ENCODE measurements at regions not wholly inside any gene's neighbourhood (a gene's known extent, or its start where the extent isn't known, plus 50 kb on each side); places are given as distances from the start of the nearest gene placed in this dataset.

DNA sequence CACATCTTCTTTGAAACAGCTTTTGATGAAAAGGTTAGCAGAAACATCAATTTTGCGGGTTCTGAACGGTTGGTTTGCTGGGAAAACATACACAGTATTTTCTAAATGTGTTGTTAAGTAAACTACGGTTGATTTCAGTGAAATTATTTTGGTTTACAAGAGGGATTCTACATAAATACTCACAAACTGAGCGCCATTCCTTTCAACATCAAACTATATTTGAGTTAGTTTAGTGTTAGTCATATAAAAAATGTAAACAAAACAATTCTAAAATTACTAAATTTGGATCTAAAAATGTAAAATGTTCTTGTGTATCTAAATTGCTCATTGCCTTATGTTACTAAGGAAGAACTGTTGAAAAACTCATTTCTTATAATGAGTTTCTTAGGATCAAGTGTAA, 425.6 kb downstream of the PCDH18 start:
- no peaks in the 10 kb centered on the region for H3K9me3 ChIP-seq (ENCODE audit: insufficient read depth, low read length)
- H3K27ac ChIP-seq (ENCODE audit: low read depth, low read length): no peak overlapping the region
- H4K20me1 ChIP-seq (ENCODE audit: low read depth, low read length): no peaks in the 10 kb centered on the region
- no peak overlapping the region for H2AFZ ChIP-seq (ENCODE audit: low read depth, low read length, severe bottlenecking)
- H3K9me2 ChIP-seq (replicated peaks; ENCODE audit: insufficient read depth, low read length): no peaks in the 10 kb centered on the region
- no peaks in the 10 kb centered on the region for H3K27me3 ChIP-seq (ENCODE audit: low read length)
- no peak overlapping the region for H3K4me2 ChIP-seq (ENCODE audit: low read depth, low read length, poor library complexity, severe bottlenecking)
- TF ChIP-seq, protein P1, sequence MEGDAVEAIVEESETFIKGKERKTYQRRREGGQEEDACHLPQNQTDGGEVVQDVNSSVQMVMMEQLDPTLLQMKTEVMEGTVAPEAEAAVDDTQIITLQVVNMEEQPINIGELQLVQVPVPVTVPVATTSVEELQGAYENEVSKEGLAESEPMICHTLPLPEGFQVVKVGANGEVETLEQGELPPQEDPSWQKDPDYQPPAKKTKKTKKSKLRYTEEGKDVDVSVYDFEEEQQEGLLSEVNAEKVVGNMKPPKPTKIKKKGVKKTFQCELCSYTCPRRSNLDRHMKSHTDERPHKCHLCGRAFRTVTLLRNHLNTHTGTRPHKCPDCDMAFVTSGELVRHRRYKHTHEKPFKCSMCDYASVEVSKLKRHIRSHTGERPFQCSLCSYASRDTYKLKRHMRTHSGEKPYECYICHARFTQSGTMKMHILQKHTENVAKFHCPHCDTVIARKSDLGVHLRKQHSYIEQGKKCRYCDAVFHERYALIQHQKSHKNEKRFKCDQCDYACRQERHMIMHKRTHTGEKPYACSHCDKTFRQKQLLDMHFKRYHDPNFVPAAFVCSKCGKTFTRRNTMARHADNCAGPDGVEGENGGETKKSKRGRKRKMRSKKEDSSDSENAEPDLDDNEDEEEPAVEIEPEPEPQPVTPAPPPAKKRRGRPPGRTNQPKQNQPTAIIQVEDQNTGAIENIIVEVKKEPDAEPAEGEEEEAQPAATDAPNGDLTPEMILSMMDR (IDR thresholded peaks at IDR 0.05; ENCODE audit: insufficient read depth, low read length, poor library complexity, severe bottlenecking): no peak
- TF ChIP-seq EZH2phosphoT487 (conservative IDR thresholded peaks at IDR 0.05; ENCODE audit: low read length): no peak
- no peaks in the 10 kb centered on the region for H3F3A ChIP-seq (ENCODE audit: insufficient read depth)
- no peaks in the 10 kb centered on the region for H3K79me2 ChIP-seq (ENCODE audit: insufficient read depth, low read length)
- H3K36me3 ChIP-seq (ENCODE audit: low read length): no peaks in the 10 kb centered on the region
- no peak overlapping the region for H3K4me3 ChIP-seq (ENCODE audit: insufficient read depth, low read length, poor library complexity, severe bottlenecking)
- H3K9ac ChIP-seq (ENCODE audit: low read length): no peak overlapping the region

DNA sequence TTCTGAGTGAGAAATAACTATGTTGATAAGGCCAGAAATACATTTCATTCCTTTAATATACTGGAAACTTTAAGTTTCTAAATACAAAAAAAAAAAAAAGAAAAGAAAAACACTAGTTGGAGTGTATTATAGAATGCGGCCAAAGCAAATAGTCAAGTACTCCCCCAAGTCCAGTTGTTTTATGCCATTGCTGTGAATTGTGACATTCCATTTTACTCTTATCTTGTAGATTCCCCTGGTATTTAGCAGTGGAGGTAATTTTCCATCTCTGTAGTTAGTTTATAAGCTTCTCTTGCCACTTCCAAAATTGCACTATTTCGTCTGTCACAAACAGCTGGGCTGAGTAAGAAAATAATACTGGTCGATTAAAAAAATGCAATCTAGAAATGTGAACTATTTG, 426.0 kb downstream of the PCDH18 start:
- H3K4me2 ChIP-seq (ENCODE audit: low read depth, low read length, poor library complexity, severe bottlenecking): no peak overlapping the region
- H4K20me1 ChIP-seq (ENCODE audit: low read depth, low read length): no peaks in the 10 kb centered on the region
- H3K27ac ChIP-seq (ENCODE audit: low read depth, low read length): no peak overlapping the region
- H3K9ac ChIP-seq (ENCODE audit: low read length): no peak overlapping the region
- H3F3A ChIP-seq (ENCODE audit: insufficient read depth): no peaks in the 10 kb centered on the region
- H3K27me3 ChIP-seq (ENCODE audit: low read length): no peaks in the 10 kb centered on the region
- H2AFZ ChIP-seq (ENCODE audit: low read depth, low read length, severe bottlenecking): no peak overlapping the region
- H3K36me3 ChIP-seq (ENCODE audit: low read length): no peaks in the 10 kb centered on the region
- H3K9me3 ChIP-seq (ENCODE audit: insufficient read depth, low read length): no peaks in the 10 kb centered on the region
- H3K9me2 ChIP-seq (replicated peaks; ENCODE audit: insufficient read depth, low read length): no peaks in the 10 kb centered on the region
- no peak overlapping the region for H3K4me3 ChIP-seq (ENCODE audit: insufficient read depth, low read length, poor library complexity, severe bottlenecking)
- TF ChIP-seq EZH2phosphoT487 (conservative IDR thresholded peaks at IDR 0.05; ENCODE audit: low read length): no peak
- TF ChIP-seq, protein P1 (IDR thresholded peaks at IDR 0.05; ENCODE audit: insufficient read depth, low read length, poor library complexity, severe bottlenecking): no peak
- no peaks in the 10 kb centered on the region for H3K79me2 ChIP-seq (ENCODE audit: insufficient read depth, low read length)

DNA sequence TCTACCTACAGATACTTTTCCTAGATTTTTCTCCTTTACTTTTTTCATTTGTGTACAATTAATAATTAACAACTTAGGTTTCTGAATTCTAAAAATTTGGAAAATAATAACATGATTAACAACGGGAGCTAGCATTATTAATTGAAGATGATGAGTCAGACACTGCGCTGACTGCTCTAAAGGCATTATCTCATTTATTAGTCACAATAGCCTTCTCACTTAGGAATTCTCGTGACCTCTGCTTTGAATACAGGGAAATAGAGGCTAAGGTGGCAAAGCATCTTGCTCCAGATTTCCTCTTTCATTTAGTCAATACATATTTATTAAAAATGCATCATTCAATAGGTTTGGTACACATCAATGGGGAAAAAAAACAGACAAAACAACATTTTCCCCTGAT, 441.3 kb downstream of the PCDH18 start:
- no peak overlapping the region for H3K4me3 ChIP-seq (ENCODE audit: insufficient read depth, low read length, poor library complexity, severe bottlenecking)
- no peak overlapping the region for H3K4me2 ChIP-seq (ENCODE audit: low read depth, low read length, poor library complexity, severe bottlenecking)
- no peaks in the 10 kb centered on the region for H4K20me1 ChIP-seq (ENCODE audit: low read depth, low read length)
- H3K27ac ChIP-seq (ENCODE audit: low read depth, low read length): no peak overlapping the region
- H3K9me3 ChIP-seq (ENCODE audit: insufficient read depth, low read length): no peaks in the 10 kb centered on the region
- no peak for TF ChIP-seq EZH2phosphoT487 (conservative IDR thresholded peaks at IDR 0.05; ENCODE audit: low read length)
- no peak overlapping the region for H2AFZ ChIP-seq (ENCODE audit: low read depth, low read length, severe bottlenecking)
- H3K79me2 ChIP-seq (ENCODE audit: insufficient read depth, low read length): no peaks in the 10 kb centered on the region
- no peaks in the 10 kb centered on the region for H3F3A ChIP-seq (ENCODE audit: insufficient read depth)
- H3K27me3 ChIP-seq (ENCODE audit: low read length): no peaks in the 10 kb centered on the region
- H3K9me2 ChIP-seq (replicated peaks; ENCODE audit: insufficient read depth, low read length): no peaks in the 10 kb centered on the region
- no peak overlapping the region for H3K9ac ChIP-seq (ENCODE audit: low read length)
- no peaks in the 10 kb centered on the region for H3K36me3 ChIP-seq (ENCODE audit: low read length)

DNA sequence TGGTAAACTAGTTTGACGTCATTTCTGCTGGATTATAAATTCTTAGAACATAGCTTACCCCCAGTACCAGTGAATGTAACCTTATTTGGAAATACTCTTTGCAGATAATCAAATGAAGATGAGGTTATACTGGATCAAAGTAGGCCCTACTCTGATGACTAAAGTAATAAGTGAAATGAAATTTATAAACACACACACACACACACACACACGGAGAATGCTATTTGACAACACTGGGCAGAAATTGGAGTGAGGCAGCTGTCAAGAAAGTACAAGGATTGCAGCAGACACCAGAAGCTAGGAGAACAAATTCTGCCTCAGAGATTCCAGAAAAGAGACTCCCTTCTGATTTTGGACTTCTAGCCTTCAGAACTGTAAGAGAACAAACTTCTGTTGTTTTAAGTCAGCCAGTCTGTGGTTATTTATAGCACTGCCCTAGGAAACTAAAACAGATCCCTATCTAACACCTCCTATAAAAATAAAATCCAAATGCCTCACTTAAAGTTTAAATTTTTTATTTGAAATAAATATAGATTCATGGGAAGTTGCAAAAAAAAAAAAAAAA, 448.6 kb downstream of the PCDH18 start:
- H3K79me2 ChIP-seq (ENCODE audit: insufficient read depth, low read length): no peaks in the 10 kb centered on the region
- no peak overlapping the region for H3K27ac ChIP-seq (ENCODE audit: low read depth, low read length)
- no peaks in the 10 kb centered on the region for H3K36me3 ChIP-seq (ENCODE audit: low read length)
- H4K20me1 ChIP-seq (ENCODE audit: low read depth, low read length): no peaks in the 10 kb centered on the region
- H3K4me2 ChIP-seq (ENCODE audit: low read depth, low read length, poor library complexity, severe bottlenecking): no peak overlapping the region
- no peaks in the 10 kb centered on the region for H3K27me3 ChIP-seq (ENCODE audit: low read length)
- no peaks in the 10 kb centered on the region for H3K9me3 ChIP-seq (ENCODE audit: insufficient read depth, low read length)
- no peaks in the 10 kb centered on the region for H3K9me2 ChIP-seq (replicated peaks; ENCODE audit: insufficient read depth, low read length)
- no peak overlapping the region for H3K9ac ChIP-seq (ENCODE audit: low read length)
- no peaks in the 10 kb centered on the region for H3F3A ChIP-seq (ENCODE audit: insufficient read depth)
- no peak overlapping the region for H3K4me3 ChIP-seq (ENCODE audit: insufficient read depth, low read length, poor library complexity, severe bottlenecking)
- TF ChIP-seq, protein P1 (IDR thresholded peaks at IDR 0.05; ENCODE audit: insufficient read depth, low read length, poor library complexity, severe bottlenecking): no peak
- TF ChIP-seq EZH2phosphoT487 (conservative IDR thresholded peaks at IDR 0.05; ENCODE audit: low read length): no peak
- H2AFZ ChIP-seq (ENCODE audit: low read depth, low read length, severe bottlenecking): no peak overlapping the region

Data from SU-DHL-6 (cell line).